ENCODE measurements at regions not wholly inside any gene's neighbourhood (a gene's known extent, or its start where the extent isn't known, plus 50 kb on each side); places are given as distances from the start of the nearest gene placed in this dataset.

DNA sequence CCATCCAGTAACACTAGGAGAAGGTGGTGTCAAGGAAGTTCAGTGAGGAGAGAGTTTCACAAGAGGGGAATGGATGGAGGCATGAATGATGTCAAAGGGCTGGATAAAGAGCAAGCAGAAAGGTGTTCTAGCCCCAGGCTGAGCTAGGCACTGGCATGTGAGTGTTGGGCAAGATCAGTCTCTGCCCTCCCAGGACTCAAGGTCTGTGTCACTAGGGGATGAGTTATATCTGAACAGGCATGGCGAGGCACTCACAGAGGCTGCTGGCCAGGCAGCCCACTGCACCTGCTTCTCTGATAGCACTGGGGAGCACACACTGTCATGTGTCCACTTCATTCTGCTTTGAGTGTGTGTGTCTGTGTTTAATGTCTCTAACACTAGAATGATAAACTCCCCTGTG is 903.8 kb downstream of the BCL11B start:
- DNase-seq = peak; percentile 48

DNA sequence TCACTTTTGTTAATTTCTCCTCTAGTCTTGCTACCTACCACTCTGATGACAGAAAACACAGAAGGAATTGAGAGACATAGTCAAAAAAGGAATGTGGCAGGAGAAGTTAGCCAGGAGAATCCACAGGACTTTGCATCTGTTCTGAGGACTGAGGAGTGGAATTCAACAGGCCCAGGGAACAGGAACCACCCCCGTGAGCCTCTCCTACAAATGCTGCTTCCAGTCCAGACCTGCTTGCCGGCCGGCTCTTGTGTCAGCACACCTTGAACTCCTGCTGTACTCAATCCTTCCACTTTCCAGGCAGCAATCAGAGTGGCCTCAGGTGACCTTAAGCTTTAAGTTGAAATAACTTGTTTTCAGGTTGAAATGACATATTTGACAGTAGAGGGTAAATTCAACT is 903.1 kb downstream of the BCL11B start:
- DNase-seq = no peak

- no peak for DNase-seq
Observed at GRCh38 chr14:98369344-98369743, 902.7 kb downstream of the BCL11B start.

DNA sequence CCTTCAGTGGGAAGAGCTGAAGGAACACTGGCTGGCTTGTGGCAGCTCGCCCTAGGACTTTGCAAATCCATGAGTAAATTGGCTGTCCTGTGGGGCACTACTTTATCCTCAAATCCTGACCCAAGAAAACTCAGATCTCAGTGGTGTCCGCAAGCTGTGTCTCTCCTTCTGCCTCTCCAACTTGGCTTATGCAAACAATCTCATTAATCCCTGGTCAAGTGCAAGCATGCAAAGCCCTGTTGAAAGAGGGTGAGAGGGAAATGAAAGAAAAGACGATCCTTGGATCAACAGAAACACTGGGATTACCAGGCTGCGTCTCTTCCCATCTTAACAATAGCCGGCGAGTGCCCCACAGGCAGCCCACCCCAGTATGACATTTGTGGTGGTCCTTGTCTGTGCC is 901.6 kb downstream of the BCL11B start:
- DNase-seq = no peak

- DNase-seq = no peak
Observed at GRCh38 chr14:98371141-98371540, 900.9 kb downstream of the BCL11B start.

DNA sequence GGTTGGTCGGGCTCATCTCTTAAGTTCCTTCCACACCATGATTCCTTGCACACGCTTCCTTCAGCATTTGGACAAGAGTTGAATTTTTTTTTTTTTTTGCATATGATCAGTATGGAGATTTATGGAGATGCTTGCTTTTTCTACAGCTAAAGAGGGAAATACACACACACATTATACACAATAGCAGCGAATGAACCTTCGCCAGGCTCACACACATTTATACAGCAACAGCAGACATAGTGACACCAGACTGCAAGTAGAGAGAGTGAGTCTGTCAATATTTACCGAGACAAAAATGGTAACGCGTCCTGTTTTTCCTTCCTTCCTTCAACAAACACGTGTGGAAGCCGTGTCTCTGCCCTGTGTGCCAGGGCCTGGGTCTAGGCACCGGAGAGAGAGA is 897.9 kb downstream of the BCL11B start:
- DNase-seq = no peak

GRCh38 chr14:98375566-98375965 is 896.4 kb downstream of the BCL11B start:
- no peak for DNase-seq

GRCh38 chr14:98379830-98380229 is 892.2 kb downstream of the BCL11B start:
- DNase-seq = no peak

DNA sequence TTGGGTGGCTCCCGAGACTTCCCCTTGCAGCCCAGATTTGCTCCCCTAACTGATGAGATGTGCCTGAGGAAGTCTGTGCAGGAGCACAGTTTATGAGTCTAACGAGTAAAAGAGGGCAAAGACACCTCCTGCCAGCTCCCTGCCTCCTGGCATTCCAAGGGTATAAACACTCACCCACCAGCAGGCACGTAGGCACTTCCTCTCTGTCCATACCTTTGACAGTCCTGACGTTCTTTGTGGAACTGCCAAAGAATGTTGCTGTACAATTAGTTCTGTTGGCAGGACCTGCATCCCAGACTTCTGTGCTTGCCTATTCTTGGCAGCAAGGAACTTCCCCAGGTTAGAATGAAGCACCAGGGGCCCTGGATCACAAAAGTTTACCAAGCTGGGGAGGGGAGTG is 889.3 kb downstream of the BCL11B start:
- DNase-seq = no peak

DNA sequence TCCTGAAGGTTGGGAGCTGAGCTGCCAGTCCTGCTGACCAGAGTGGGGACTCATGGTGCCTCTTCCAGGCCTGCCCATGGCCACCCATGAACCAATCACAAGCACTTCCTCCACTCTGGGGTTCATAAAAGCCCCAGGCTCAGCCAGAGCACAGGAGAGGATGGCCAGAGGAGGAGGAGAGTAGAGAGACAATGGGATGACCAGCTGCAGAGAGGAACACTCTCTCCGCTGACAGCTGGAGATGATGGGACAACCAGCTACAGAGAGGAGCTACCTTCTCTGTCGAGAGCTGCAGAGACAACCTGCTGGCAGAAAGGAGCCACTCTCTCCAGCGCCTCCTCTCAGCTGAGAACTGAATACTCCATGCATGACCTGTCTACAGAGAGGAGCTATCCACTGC is 886.1 kb downstream of the BCL11B start:
- no peak for DNase-seq

- DNase-seq = no peak
Observed at GRCh38 chr14:98391061-98391460, 880.9 kb downstream of the BCL11B start.

DNA sequence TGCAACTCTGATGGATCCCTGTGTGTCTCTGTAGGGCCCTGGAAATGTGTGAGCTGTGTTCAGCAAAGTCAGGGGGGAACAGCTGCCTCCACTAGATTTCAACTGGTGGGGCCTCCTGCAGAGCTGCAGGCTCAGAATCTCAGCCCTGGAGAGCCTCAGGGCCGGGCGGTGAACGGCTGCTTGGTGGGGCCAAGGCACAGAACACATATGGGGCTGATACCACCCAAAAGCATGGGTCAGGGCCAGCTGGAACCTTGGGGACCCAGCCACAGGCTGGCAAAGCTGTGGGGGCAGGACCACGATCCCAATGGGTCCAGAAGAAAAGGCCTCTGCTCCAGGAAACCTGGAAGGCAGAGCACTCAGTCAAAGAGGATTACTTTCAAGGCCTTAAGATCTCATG is 878.5 kb downstream of the BCL11B start:
- no peak for DNase-seq

GRCh38 chr14:98404811-98405210 is 867.2 kb downstream of the BCL11B start:
- no peak for DNase-seq

DNA sequence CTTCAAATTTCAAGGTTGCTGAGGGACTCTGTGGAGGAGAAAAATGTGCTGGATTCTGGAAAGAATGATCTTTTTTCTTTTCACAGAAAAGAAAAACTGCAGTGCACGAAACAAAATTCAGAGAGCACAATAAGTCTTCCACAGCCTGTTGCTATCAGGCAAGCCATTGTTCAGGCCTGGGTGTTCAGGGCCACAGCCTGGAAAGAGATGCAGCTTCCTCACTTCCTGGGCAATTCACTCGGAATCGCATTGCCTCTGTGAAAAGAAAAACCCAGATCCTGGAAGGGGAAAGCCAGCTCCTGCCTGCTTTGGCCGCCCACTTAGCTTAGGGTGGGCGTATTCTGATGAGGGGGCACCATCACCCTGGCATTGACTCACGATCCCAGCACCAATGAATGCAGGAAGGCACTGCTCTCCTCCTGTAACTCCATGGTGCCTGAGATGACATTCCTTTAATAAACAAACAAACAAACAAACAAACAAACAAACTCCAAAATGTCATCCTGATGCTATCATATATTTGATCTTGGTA is 863.9 kb downstream of the BCL11B start:
- no peak for DNase-seq

GRCh38 chr14:98408713-98409112 is 863.3 kb downstream of the BCL11B start:
- no peak for DNase-seq

- no peak for DNase-seq
Observed at GRCh38 chr14:98411154-98411553, 860.8 kb downstream of the BCL11B start.

DNA sequence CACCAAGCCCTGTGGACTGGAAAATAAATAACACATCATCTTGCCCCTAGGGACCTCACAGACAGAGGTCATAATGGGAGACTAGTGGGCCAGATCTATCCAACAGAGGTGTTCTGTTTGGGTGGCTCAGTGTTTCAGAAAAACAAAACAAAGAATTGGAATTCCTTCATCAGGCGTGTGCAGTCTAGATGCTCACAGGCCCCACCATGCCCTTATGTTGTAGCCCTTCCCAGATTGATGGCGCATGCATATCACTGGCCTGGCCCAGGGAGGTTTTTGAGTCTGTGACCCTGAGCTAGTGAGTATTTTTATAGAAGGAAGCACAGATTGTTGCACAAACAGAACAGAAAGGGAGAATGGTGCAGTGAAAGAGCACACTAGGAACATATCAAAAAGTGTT is 859.6 kb downstream of the BCL11B start:
- no peak for DNase-seq

DNA sequence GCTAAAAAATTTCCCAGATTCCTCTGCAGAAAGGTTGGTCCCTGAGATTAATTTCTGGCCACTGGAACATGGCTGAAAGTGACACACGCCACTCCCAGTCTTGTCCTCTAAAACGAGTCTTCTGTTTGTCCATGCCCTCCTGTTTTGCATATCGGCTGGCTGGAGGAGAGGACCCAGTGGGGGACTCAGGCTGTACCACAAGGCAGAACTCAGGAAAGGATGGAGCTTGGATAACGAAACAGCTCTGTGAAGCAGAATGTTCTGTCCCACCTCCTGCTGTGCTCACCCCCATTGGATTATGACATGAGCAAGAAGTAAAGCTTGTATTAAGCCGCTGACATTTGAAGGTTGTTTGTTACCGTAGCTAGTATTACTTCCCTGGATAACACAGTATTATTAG is 856.2 kb downstream of the BCL11B start:
- no peak for DNase-seq

DNA sequence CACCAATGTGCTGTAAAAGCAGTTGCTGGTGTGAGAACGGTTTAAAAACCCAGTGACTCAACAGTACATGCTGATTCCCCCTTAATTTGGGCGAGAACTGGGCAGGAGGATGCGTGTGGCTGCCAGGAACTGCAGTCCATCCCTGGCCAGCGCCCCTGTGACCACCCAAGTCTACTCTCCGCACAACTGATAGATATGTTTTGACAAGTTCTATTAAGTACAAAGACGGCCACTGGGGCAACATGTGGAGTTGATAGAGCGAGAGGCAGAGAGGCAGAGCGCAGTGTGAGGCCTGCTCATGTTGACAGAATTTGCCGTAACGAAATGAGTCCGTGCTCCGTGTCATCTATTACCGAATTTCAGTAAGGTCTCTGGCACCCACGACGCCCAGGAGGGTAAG is 855.0 kb downstream of the BCL11B start:
- no peak for DNase-seq

DNA sequence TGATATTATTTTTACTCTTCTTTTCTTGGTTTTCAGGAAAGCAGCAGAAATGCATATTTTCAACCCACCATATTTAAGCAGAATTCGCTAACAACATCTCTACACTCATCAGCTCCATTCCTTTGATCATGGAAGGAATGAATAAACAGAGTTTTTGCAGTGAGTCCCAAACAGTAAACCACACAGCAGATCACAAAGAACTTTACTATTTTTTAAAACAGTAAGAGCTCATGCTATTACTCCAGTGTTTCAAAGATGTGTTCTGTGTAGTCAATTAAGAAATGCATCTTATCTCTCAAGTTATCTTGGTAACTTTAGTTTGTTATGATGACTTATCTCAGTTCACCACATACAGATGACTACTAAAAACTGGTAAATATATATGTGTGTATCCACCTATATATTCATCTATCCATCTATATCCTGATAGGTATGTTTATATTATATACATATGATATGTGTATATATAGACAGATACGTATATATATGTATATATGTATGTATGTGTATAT is 843.5 kb downstream of the BCL11B start:
- no peak for DNase-seq

GRCh38 chr14:98433436-98433835 is 838.6 kb downstream of the BCL11B start:
- DNase-seq = no peak

GRCh38 chr14:98437113-98437512 is 834.9 kb downstream of the BCL11B start:
- DNase-seq = no peak

GRCh38 chr14:98444077-98444476 is 827.9 kb downstream of the BCL11B start:
- no peak for DNase-seq

- DNase-seq = no peak
Observed at GRCh38 chr14:98445718-98446117, 826.3 kb downstream of the BCL11B start.

DNA sequence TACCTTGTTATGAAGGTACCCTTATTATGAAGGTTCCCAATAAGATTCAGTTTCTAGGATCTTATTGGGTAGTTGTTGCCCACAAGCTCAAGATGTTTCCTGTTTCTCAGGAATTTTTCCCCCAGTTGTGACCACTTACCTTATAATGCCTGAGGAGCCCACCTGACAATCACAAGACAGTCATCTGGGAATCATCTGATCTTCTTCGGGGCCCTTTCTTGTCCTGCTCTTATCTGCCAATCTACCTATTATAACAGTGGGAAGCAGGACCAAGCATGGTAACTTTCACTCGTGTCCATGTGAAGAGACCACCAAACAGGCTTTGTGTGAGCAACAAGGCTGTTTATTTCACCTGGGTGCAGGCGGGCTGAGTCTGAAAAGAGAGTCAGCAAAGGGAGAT is 825.5 kb downstream of the BCL11B start:
- no peak for DNase-seq

- no peak for DNase-seq
Observed at GRCh38 chr14:98456231-98456630, 815.8 kb downstream of the BCL11B start.
